GM18511 (cell line): ENCODE measurements at regions not wholly inside any gene's neighbourhood (a gene's known extent, or its start where the extent isn't known, plus 50 kb on each side); places are given as distances from the start of the nearest gene placed in this dataset.

Experiments
- ATAC-seq: cut with Tn5 transposase; IDR thresholded peaks from one replicate; pipeline ENCODE4 v1.9.1; 2021; ENCODE audit warnings: mild to moderate bottlenecking, moderate library complexity; ENCODE audit not compliant: unreplicated experiment

DNA sequence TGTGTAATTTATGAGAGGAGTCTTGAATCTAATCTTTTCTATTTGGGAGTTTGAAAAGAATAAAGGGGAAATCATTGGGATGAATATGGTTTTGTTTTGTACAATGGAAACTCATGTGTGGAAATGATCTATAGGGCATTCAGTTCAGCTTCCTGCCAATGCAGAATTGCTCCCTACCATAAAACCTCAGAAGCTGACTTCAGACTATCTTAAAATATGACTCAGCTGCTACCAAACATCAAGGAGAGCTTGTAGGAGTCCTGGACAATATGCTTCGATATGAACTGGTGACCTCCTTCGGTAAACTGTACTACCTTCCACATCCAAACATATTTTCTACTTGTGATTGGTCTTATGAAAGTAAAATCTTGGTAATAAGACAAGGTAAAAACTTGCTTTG, 160.6 kb downstream of the CAPZA3 start:
- ATAC-seq: no peak

DNA sequence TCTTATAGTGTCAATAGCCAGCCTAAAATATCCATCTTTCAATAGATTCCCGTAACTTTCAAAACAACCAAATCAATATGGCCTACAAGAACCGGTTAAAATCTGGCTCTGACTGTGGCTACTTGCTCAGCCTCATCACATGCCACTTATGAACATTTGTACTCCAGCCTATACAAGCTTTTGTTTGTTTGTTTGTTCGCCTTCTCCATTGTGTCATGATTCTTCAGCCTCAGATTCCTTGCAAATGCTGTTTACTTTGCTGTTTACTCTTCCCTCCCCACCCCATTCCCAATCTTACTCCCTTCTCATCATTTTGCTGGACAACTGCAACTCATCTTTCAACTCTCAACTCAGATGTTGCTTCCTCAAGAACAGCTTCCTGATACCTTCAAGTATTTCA, 161.2 kb downstream of the CAPZA3 start:
- no peak for ATAC-seq

DNA sequence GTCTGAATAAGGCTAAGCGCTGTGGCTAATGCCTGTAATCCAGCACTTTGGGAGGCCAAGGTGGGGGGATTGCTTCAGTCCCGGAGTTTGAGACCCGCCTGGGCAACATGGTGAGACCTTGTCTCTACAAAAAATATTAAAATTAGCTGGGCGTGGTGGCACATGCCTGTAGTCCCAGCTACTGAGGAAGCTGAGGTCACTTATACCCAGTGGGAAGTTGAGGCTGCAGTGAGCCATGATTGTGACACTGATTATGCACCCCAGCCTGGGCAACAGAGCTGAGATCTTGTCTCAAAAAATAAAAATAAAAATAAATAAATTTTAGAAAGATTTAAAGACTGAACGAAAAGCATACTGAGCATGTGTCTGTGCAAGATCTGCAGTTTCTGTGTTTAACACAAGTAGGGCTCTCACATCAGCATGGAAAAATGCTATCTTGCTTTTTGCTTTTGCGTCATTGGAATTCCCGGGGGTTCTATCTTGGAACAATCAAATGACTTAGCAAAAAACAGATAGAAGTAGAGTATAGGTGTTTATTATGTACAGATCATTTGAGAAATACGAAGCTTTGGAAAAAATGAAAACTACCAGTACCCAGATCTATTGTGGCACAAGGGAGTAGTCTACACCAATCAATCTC, 161.9 kb downstream of the CAPZA3 start:
- ATAC-seq: no peak

GRCh38 chr12:18905134-18905533, 167.2 kb downstream of the CAPZA3 start:
- ATAC-seq: no peak

DNA sequence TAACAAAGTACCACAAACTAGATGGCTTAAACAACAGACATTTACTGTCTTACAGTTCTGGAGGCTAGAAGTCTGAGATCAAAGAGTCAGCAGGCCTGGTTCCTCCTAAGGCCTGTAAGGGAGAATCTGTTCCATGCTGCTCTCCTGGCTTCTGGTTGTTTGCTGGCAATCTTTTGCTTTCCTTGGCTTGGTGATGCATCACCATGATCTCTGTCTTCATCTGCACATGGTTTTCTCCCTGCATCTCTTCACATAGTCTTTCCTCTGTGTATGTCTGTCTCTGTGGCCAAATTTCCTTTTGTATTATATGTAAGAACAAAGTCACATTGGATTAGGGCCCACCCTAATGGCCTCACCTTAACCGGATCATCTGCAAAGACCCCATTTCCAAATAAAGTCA, 168.5 kb downstream of the CAPZA3 start:
- ATAC-seq: no peak

DNA sequence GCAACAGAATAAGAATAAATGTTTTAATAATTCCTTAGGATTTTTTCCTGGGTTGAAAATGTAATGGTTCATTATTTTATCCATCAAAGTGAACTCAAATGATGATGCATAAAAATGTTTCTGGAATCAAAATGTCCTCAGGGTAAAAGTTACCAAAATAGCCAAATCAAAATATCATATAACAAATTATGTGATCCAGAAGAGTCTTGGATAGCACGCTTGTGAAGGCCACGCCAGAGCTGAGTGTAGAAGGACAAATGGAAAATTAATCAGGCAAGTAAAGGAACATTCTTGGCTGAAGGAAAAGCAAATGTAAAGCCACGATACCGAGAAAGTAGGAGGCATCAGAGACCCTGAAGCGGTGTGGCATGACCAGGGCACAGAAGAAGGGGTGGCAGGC, 169.2 kb downstream of the CAPZA3 start:
- no peak for ATAC-seq

DNA sequence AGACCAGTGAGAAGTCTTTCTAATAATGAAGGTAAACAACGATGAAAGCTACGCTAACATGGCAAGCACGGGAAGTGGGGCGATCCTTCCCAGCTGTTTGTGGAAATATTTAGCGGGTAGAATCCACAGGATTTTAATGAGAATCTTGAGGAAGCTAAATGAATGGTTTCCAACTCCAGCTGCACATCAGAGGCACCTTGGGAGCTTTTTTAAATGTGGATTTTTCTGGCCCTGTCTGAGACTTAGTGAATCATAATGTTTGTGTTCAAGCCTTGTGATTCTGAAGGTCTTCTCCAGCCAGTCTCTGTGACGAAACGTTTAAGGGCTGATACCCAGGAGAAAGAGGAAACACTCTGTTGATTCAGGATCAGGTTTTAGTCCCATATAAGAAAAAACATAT, 169.8 kb downstream of the CAPZA3 start:
- no peak for ATAC-seq

DNA sequence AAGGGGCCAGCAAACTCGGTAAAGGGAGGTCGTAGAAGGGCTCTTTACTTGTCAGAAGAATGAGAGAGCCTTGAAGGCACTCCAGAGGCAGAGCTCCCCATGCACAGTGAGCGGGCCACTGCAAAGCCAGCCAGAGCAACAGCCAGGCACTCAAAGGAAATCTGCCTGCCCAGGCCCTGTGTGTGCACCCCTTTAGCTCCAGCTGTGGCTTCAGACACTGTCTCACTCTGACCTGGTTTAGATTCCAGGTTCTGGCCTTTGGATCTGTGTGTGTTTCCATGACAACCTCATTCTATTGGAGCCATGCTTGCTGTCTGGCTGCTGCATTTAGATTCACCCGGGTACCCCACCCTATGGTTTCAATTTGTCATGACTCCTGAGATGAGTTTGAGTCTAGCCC, 170.3 kb downstream of the CAPZA3 start:
- no peak for ATAC-seq

DNA sequence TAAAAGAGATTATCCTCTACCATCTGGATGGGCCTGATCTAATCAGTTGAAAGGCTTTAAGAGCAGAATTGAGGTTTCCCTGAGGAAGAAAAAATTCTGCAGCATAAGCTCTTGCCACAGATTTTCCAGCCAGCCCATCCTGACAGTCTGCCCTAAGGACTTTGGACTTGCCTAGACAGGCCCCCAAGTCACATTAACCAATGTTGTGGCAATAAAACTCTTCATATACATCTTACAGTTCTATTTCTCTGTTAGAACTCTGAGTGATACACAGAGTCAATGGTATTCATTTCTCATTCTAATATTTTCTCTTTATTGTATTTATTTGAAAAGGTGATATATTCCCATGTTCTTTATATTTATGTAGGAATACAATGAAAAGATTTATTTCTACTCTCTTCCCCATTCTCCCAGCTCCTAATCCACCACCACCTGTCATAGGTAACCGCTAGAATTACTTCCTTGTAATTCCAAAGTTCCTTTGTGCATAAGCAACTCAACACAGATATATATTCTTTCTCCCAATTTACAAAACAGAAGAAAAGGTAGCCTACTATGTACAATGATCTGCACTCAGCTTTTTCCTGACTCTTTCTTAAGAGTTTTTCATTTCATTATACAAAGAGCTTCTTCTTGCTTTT, 182.1 kb downstream of the CAPZA3 start:
- ATAC-seq: no peak

DNA sequence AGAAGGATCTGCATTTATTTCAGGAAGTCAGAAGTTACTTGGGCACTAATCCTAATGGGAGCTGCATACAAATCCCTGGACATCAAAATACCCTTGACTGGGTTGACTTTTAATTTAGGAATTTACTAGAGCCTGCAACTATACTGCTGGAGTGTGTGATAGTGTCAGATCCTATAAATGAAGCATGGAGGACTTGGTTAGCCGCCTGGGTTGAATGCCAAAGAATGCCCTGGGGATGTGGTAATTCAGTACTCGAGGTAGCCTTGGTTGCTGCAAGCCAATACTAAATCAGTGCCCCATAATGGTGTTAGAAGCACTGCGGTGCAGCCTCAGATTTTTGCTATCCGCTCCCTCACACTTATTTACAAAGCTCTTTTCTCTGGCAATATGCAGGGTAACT, 184.9 kb downstream of the CAPZA3 start:
- ATAC-seq: no peak

DNA sequence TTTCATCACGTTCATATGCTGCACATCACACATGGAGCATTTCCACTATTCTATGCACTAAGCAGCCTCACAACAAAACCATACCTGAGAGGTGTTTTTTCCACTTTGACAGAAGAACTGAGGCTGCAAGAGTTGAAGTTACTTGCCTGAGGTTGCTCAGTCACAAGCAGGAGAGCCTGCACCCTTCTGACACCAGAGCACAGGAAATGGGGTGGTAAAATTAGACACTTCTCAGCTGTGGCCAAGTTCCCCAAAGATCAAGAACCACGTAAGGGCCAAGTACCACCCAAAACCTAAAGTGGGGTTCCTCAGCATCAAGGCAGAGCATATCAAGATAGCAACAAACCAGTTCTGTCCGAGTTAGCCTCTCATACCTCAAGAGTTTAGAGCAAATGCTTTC, 185.8 kb downstream of the CAPZA3 start:
- ATAC-seq: no peak

DNA sequence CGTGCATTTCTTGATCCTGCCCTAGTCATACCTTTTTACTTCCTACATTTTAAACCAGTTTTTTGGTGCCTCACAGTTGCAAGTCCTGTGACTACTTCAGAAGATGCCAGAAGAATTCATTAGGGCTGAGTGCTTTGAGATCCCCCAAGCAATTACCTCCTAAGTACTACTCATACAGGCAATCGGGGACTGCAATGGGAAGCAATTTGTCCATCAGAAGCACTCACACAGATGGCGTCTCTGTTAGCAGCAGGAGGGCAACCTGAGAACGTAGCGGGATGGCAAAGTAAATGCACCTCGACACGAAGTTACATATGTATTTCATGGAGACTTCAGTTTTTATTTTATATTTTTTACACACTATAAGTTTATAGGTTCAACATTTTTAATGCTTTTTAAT, 188.3 kb downstream of the CAPZA3 start:
- ATAC-seq: no peak

- no peak for ATAC-seq
Observed at GRCh38 chr12:18932211-18932610, 194.3 kb downstream of the CAPZA3 start.

- ATAC-seq: no peak
Observed at GRCh38 chr12:18932715-18933114, 194.8 kb downstream of the CAPZA3 start.

- ATAC-seq: no peak
Observed at GRCh38 chr12:18935371-18935965, 194.1 kb upstream of the PLEKHA5 start.

DNA sequence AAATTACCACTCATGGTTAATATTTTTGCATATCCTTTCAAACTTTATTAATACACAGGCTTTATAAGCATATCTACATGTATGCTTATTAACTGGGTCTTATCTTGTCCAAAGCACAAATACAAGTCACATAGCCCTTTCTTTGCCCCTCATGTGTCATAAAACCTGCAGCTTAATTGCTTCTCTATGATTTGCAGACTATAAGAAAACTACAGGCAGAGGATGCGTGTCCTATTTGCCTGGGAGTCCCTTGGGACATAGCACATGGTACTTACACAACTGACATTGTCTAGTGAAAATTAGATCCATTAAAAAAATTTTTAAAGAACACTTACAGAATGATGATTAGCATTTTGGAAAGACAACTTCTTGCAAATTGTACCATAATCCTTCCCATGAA, 190.5 kb upstream of the PLEKHA5 start:
- no peak for ATAC-seq

DNA sequence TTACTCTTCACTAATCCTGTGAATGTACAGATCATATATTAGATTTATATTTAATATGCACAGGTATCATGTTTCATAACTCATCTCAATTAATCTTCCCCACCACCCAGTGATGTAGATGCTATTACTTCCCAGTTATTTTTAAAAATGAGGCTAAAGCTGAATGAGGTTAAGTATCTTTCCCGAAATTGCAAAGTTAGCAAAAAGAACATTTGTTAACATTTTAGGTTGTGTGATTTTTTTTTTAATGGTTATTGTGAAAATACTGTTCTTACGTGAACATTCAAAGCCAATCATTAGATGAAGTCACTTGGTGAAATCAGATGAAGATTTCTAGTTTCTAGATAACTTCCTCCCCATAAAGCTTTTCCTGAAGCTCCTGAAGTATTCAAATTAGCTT, 186.9 kb upstream of the PLEKHA5 start:
- ATAC-seq: no peak

DNA sequence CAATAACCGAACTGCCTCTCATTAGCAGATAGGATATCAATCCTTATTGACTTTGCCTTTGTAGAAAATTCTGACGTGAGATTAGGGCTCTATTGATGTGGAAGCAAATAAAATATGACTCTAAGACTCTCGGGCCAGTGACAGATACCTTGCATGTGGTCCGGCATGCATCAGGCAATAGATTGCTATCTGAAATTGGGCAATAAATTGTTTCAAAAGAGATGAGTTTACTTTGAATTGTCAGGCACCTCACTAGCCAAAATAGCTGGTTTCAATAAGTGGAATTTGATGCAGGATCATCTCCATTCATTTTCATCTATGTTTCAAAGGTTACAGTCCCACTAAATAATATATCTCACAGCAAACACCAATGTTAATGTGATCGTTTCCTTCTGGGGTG, 186.3 kb upstream of the PLEKHA5 start:
- no peak for ATAC-seq

- no peak for ATAC-seq
Observed at GRCh38 chr12:18946106-18946505, 183.4 kb upstream of the PLEKHA5 start.

DNA sequence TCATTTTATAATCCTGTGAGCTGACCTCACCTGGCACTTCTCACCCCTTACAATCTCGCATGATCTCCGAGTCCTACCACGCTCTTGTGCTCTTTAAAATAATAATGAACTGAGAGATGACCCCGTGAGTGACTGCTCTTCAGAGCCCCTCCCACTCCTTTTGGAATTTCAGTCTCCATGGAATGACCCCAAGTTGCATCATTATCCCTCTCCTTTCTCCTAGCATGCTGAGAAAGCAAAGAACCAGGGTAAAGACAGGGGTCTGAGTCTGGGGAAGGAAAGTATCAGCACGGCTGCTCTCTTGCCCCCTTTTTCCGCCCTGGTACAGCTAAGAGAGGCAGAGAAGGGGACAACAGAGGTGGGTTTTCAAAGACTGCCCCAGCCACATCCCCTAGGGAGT, 178.3 kb upstream of the PLEKHA5 start:
- no peak for ATAC-seq

DNA sequence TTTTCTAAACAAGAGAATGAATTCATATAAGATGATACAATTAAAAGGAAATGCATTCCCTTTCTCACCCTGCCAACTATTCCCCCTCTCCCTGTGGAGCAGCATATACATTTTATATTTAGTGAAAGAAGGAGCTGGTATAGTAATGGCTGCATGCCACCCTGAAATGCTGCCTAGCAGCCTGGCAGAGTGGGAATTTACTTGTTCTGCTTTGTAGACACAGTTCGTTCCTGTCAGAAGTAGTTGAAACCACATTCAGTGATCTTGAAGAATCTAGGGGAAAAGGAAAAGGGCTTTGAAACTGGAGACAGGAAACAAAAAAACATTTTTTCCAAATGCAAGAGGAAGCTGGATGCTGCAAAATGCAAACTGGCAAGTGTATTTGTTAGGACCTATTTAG, 176.0 kb upstream of the PLEKHA5 start:
- no peak for ATAC-seq

DNA sequence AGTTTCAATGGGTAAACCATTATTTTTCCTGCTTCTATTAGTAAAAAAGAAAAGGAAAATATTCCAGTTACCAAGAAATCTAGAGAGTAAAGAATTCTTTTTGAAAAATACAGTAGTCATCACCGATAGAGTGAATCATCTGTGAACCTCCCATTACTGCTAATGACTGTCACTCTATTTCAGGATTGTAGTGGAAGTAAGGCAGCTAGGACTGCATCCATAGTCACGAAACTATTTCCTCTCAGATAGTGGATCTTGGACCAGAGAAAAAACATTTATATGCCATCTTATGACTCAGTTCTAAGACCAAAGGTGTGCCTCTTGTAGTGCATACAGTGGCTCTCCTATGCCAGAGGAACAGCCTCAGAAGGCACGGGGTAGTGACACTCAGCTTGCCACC, 173.9 kb upstream of the PLEKHA5 start:
- ATAC-seq: no peak

DNA sequence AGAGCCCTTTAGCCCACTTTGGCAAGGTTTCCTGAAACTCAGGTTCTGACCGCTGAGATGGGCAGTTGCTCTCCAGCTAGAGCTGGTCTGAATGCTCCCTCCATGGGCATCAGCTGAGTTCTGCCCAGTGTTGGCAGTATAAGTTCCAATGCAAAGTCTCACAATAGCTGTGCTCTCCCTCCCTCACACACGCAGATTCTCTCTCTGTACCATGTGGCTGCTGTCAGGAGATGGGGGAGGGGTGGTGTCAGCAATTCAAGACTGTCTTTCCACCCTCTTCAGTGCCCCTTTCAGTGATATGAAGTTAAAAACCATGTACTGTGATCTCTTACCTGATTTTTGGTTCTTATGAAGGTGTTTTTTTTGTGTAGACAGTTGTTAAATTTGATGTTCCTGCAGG, 164.3 kb upstream of the PLEKHA5 start:
- ATAC-seq: no peak
